Activated T-helper 2 cell treated with anti-CD3 and anti-CD28 coated beads, Interferon-gamma antibody, Interleukin-2, Interleukin-4, amounts not matched to agents 10 μg/mL and 5 μg/mL and 100 μg/mL, durations not matched to agents 14 hours and 24 hours and 36 hours (primary cell): ENCODE measurements at regions not wholly inside any gene's neighbourhood (a gene's known extent, or its start where the extent isn't known, plus 50 kb on each side); places are given as distances from the start of the nearest gene placed in this dataset.
"Not testable (repeated sequence)": the region's sequence is repeated elsewhere in the genome, so short reads cannot be mapped to it uniquely, and the experiment has no call there.

Source experiments
- DNase-seq: peaks from one replicate; pipeline ENCODE4 v3.0.0; 2021; ENCODE audit warnings: low spot score
- H3K27ac Mint-ChIP-seq: one replicate; pipeline ENCODE4 v1.8.0; 2021; ENCODE audit warnings: mixed read lengths
- H3K27me3 Mint-ChIP-seq: one replicate; pipeline ENCODE4 v1.8.0; 2021; ENCODE audit warnings: low read depth, mixed read lengths
- H3K36me3 Mint-ChIP-seq: one replicate; pipeline ENCODE4 v1.8.0; 2021; ENCODE audit warnings: low read depth, mixed read lengths
- H3K4me1 Mint-ChIP-seq: one replicate; pipeline ENCODE4 v1.8.0; 2021; ENCODE audit warnings: low read depth, mixed read lengths
- H3K4me3 Mint-ChIP-seq: one replicate; pipeline ENCODE4 v1.8.0; 2021; ENCODE audit warnings: low read depth, mild to moderate bottlenecking, moderate library complexity, mixed read lengths
- H3K9me3 Mint-ChIP-seq: one replicate; pipeline ENCODE4 v1.8.0; 2021; ENCODE audit warnings: mixed read lengths
- intact Hi-C: fragments of 100-400 bp; cut with micrococcal nuclease; formaldehyde crosslinking; loops from one replicate; pipeline ENCODE4 v1.15.1; 2023

GRCh38 chr12:17884581-17884980 is 205.4 kb downstream of the RERGL start:
- H3K27ac Mint-ChIP-seq: no peak overlapping the region
- H3K4me3 Mint-ChIP-seq: no peak overlapping the region
- intact Hi-C loops: no loop called here
- H3K4me1 Mint-ChIP-seq: no peaks in the 10 kb centered on the region
- no peak for DNase-seq
- no peaks in the 10 kb centered on the region for H3K27me3 Mint-ChIP-seq
- H3K9me3 Mint-ChIP-seq: peaks cover 19% of the 10 kb centered on the region
- H3K36me3 Mint-ChIP-seq: no peaks in the 10 kb centered on the region

GRCh38 chr12:17878714-17879113 is 211.3 kb downstream of the RERGL start:
- H3K27ac Mint-ChIP-seq: no peak overlapping the region
- H3K9me3 Mint-ChIP-seq: peaks cover 46% of the 10 kb centered on the region
- H3K36me3 Mint-ChIP-seq: no peaks in the 10 kb centered on the region
- no peaks in the 10 kb centered on the region for H3K27me3 Mint-ChIP-seq
- H3K4me1 Mint-ChIP-seq: no peaks in the 10 kb centered on the region
- no peak overlapping the region for H3K4me3 Mint-ChIP-seq
- DNase-seq: no peak
- intact Hi-C loops: no loop called here

DNA sequence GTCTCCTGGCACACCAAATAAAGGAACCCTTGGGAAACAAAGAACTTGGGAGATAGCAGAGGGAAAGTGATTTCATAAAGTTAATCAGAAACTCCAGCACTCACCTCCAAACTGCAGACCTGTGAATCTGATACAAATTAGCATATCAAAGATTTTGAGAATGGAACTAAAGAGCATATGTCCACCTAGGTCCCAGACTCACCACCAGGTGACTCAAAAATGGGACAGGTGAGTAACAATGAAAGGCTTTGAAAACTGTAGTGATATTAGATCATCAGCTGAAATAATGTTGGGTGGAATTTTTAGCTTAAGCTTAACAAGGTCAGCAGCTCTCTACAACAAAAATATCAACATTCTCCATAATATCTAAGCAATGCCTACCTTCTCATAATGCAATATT is 214.8 kb downstream of the RERGL start:
- H3K36me3 Mint-ChIP-seq: no peaks in the 10 kb centered on the region
- no peaks in the 10 kb centered on the region for H3K4me1 Mint-ChIP-seq
- peaks cover 57% of the 10 kb centered on the region for H3K9me3 Mint-ChIP-seq
- DNase-seq: no peak
- no peaks in the 10 kb centered on the region for H3K27me3 Mint-ChIP-seq
- H3K27ac Mint-ChIP-seq: no peak overlapping the region
- intact Hi-C loops: no loop called here
- no peak overlapping the region for H3K4me3 Mint-ChIP-seq

DNA sequence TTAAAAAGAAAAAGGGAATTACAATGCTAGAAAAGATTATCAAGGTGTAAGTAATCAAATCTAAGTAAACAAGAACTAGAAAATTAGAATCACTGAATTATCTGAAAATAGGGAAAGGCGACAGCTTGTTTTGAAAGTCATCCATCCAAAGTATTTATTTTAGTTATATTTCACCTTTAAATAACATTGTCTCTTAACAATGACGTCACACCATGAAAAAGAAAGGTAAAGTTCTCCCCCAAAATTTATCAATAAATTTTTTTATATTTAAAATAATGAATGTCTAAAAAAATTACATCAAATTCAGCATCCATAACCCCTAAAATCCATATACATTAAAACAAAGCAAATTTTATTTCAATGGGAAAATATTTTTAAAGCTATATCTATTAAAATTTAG is 223.2 kb downstream of the RERGL start:
- peaks cover 67% of the 10 kb centered on the region for H3K9me3 Mint-ChIP-seq
- intact Hi-C loops: no loop called here

DNA sequence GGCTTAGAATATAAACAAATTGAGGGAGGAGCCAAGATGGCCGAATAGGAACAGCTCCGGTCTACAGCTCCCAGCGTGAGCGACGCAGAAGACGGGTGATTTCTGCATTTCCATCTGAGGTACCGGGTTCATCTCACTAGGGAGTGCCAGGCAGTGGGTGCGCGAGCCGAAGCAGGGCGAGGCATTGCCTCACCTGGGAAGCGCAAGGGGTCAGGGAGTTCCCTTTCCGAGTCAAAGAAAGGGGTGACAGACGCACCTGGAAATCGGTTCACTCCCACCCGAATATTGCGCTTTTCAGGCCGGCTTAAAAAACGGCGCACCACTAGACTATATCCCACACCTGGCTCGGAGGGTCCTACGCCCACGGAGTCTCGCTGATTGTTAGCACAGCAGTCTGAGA is 234.4 kb downstream of the RERGL start:
- not testable (repeated sequence) for H3K4me1 Mint-ChIP-seq, H3K27ac Mint-ChIP-seq, DNase-seq, H3K36me3 Mint-ChIP-seq, H3K4me3 Mint-ChIP-seq, H3K27me3 Mint-ChIP-seq
- intact Hi-C loops: loop anchor here (2.0 kb wide), 1 partner anchor 89 kb away; no protein-coding TSS in a partner anchor
- H3K9me3 Mint-ChIP-seq: peaks cover 18% of the 10 kb centered on the region

More for the DNA sequence above, 223.2 kb downstream of the RERGL start:
- no peaks in the 10 kb centered on the region for H3K36me3 Mint-ChIP-seq
- H3K27ac Mint-ChIP-seq: no peak overlapping the region
- no peaks in the 10 kb centered on the region for H3K27me3 Mint-ChIP-seq
- no peak for DNase-seq
- H3K4me3 Mint-ChIP-seq: no peak overlapping the region
- no peaks in the 10 kb centered on the region for H3K4me1 Mint-ChIP-seq

DNA sequence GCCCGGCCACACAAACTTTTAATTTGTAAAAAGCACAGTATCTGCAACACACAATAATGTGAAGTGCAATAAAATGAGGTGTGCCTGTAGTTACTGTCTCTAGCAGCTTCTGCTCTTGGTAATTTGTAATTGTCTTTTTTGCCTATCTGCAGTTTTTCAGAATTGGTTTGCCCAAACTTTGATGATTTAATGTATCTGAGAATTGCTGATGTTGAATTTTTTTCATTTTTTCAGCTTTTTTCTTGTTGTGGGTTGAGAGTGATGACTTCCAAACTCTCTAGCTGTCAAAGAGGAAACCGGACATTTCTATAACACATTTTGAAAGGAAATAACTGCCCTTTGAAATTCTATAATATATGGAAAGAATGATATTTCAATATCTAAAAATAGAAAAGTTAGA is 236.9 kb downstream of the RERGL start:
- Mint-ChIP-seq H3K27ac (no peak overlapping the region), H3K4me3 (no peak overlapping the region), H3K27me3 (no peaks in the 10 kb centered on the region), H3K36me3 (no peaks in the 10 kb centered on the region), H3K9me3 (peaks cover 20% of the 10 kb centered on the region), H3K4me1 (no peaks in the 10 kb centered on the region)
- intact Hi-C loops: no loop called here
- no peak for DNase-seq

- intact Hi-C loops: no loop called here
- H3K4me3 Mint-ChIP-seq: no peak overlapping the region
- no peaks in the 10 kb centered on the region for H3K36me3 Mint-ChIP-seq
- H3K9me3 Mint-ChIP-seq: peaks cover 43% of the 10 kb centered on the region
- H3K27ac Mint-ChIP-seq: no peak overlapping the region
- no peaks in the 10 kb centered on the region for H3K4me1 Mint-ChIP-seq
- no peak for DNase-seq
- H3K27me3 Mint-ChIP-seq: no peaks in the 10 kb centered on the region
Observed at GRCh38 chr12:17841496-17841895, 248.5 kb downstream of the RERGL start.

DNA sequence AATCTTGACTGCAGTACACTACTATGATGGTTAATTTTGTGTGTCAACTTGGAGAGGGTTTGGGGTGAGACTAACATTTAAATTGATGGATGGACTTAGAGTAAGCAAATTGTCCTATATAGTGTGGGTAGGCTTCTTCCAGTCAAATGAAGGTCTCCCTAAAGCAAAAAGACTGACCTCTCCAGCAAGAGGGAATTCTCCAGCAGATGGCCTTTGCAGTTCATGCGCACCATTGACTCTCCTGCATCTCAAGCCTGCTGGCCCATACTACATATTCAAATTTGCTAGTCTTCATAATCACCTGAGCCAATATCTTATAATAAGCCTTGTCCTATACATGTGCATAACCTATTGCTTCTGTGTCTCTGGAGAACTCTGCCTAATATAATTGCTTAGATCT is 260.2 kb downstream of the RERGL start:
- no peaks in the 10 kb centered on the region for H3K36me3 Mint-ChIP-seq
- no peak overlapping the region for H3K27ac Mint-ChIP-seq
- H3K4me3 Mint-ChIP-seq: no peak overlapping the region
- DNase-seq: no peak
- intact Hi-C loops: no loop called here
- H3K27me3 Mint-ChIP-seq: no peaks in the 10 kb centered on the region
- no peaks in the 10 kb centered on the region for H3K4me1 Mint-ChIP-seq
- peaks cover 14% of the 10 kb centered on the region for H3K9me3 Mint-ChIP-seq

- Mint-ChIP-seq H3K27me3 (no peaks in the 10 kb centered on the region), H3K36me3 (no peaks in the 10 kb centered on the region), H3K4me1 (no peaks in the 10 kb centered on the region), H3K9me3 (peaks cover 54% of the 10 kb centered on the region), H3K4me3 (no peak overlapping the region), H3K27ac (no peak overlapping the region)
- no peak for DNase-seq
- intact Hi-C loops: no loop called here
Observed at GRCh38 chr12:17818931-17819330, 271.1 kb downstream of the RERGL start.

- H3K4me1 Mint-ChIP-seq: no peaks in the 10 kb centered on the region
- H3K27ac Mint-ChIP-seq: no peak overlapping the region
- no peaks in the 10 kb centered on the region for H3K36me3 Mint-ChIP-seq
- no peaks in the 10 kb centered on the region for H3K27me3 Mint-ChIP-seq
- intact Hi-C loops: no loop called here
- no peak overlapping the region for H3K4me3 Mint-ChIP-seq
- DNase-seq: no peak
- H3K9me3 Mint-ChIP-seq: peaks cover 47% of the 10 kb centered on the region
Observed at GRCh38 chr12:17810399-17810798, 279.6 kb downstream of the RERGL start.

DNA sequence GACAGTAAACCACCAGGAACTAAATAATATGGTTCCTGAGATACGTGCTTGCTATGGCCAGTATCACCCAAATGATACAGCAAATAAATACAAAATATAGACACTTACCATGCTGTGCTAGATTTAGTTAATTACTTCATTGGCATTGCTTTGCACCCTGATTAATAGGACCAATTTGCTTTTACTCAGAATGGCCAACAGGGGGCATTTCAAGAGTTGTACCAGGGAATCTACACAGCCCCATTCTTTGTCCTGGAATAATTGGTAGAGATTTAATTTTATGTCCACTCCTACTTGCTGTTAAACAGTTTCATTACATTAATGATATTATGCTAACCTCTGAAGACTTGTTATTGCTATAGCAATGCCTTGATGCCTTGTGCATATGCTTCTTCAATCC is 280.8 kb downstream of the RERGL start:
- no peaks in the 10 kb centered on the region for H3K36me3 Mint-ChIP-seq
- DNase-seq: no peak
- no peak overlapping the region for H3K4me3 Mint-ChIP-seq
- peaks cover 39% of the 10 kb centered on the region for H3K9me3 Mint-ChIP-seq
- no peak overlapping the region for H3K27ac Mint-ChIP-seq
- no peaks in the 10 kb centered on the region for H3K4me1 Mint-ChIP-seq
- H3K27me3 Mint-ChIP-seq: no peaks in the 10 kb centered on the region
- intact Hi-C loops: no loop called here

DNA sequence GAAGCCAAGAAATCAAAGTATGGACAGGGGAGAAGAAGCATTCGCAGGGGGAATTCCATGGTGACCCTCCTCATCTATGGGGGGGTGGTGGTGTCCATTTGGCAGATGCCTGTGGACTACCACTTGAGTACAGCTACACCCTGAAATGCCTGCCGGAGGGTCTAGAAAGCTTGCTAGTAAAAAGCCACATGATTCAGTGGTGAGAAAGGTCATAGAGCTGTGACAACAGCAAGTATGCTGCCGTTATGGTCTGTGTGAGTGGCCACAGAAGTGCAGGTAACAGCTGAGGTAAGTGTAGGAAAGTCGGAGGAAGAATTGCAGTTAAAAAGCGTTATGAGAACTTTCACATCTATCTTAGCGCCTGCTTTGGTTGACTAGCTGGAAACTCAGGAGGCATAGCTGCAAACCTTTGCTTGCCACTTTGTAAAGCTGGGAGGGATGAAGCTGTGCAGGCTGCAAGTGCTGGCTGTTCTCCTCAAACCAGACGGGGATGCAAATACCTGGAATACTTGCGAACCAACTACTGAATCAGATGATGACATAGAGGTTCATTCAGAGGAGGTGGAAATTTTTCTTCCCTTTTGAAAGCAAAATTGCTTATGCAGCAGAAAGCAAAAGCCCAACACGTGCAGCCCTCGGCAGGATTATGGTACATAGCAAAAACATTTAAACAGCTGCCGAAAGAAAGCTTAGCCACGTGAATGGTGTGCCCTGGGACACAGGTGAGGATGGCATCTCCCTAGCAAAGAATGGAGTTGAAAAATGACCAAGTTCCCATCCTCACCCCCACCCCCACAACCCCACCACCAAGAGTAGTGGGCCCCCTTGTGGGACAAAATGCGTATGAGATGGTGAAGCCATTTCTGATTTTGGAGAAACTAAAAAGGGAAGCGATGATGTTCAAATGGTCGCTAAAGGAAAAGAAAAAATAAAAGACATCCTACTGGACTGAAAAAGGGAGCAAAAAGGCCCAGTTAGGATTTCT is 287.0 kb downstream of the RERGL start:
- no peak for DNase-seq
- intact Hi-C loops: no loop called here
- Mint-ChIP-seq H3K27me3 (no peaks in the 10 kb centered on the region), H3K4me3 (no peak overlapping the region), H3K4me1 (no peaks in the 10 kb centered on the region), H3K36me3 (no peaks in the 10 kb centered on the region), H3K9me3 (peaks cover 47% of the 10 kb centered on the region), H3K27ac (no peak overlapping the region)

- Mint-ChIP-seq H3K27ac (no peak overlapping the region), H3K36me3 (no peaks in the 10 kb centered on the region), H3K4me1 (no peaks in the 10 kb centered on the region), H3K27me3 (no peaks in the 10 kb centered on the region), H3K9me3 (peaks cover 32% of the 10 kb centered on the region), H3K4me3 (no peak overlapping the region)
- DNase-seq: no peak
- intact Hi-C loops: no loop called here
Observed at GRCh38 chr12:17793854-17794253, 296.1 kb downstream of the RERGL start.
